ENCODE measurements at regions not wholly inside any gene's neighbourhood (a gene's known extent, or its start where the extent isn't known, plus 50 kb on each side); places are given as distances from the start of the nearest gene placed in this dataset.
"Not testable (repeated sequence)": the region's sequence is repeated elsewhere in the genome, so short reads cannot be mapped to it uniquely, and the experiment has no call there.

GRCh38 chr5:100682625-100683024 lies 147.5 kb downstream of the FAM174A start:
- Histone ChIP-seq H3K9me2 (ENCODE audit: insufficient read depth, low read length) (no peaks in the 10 kb centered on the region), H3K4me2 (ENCODE audit: low read length) (no peak overlapping the region), H3K4me3 (ENCODE audit: low read length) (no peak overlapping the region), H3K27ac (ENCODE audit: low read length) (no peak overlapping the region), H3F3A (ENCODE audit: insufficient read depth, low read length, poor library complexity, severe bottlenecking) (no peaks in the 10 kb centered on the region), H3K79me2 (replicated peaks; ENCODE audit: insufficient read depth, low read length) (no peaks in the 10 kb centered on the region), H3K27me3 (ENCODE audit: insufficient read depth, low read depth, low read length) (no peaks in the 10 kb centered on the region), H3K9me3 (ENCODE audit: low read length) (peaks cover 16% of the 10 kb centered on the region), H3K9ac (ENCODE audit: low read length) (no peak overlapping the region), H3K36me3 (ENCODE audit: insufficient read depth, low read length) (no peaks in the 10 kb centered on the region), H4K20me1 (ENCODE audit: insufficient read depth) (no peaks in the 10 kb centered on the region), H2AFZ (ENCODE audit: low read depth, low read length) (no peak overlapping the region)
- TF ChIP-seq POLR2AphosphoS5 (IDR thresholded peaks at IDR 0.05) (no peak), SMC3 (conservative IDR thresholded peaks at IDR 0.05; ENCODE audit: poor library complexity) (no peak), EZH2 (IDR thresholded peaks at IDR 0.05; ENCODE audit: borderline replicate concordance, insufficient read depth, low read length, poor library complexity, severe bottlenecking) (no peak), REST (IDR thresholded peaks at IDR 0.05; ENCODE audit: borderline replicate concordance) (no peak), RAD21 (conservative IDR thresholded peaks at IDR 0.05) (no peak), MXI1 (conservative IDR thresholded peaks at IDR 0.05; ENCODE audit: poor library complexity, severe bottlenecking) (no peak), EP300 (conservative IDR thresholded peaks at IDR 0.05; ENCODE audit: poor library complexity, severe bottlenecking) (no peak), CTCF (IDR thresholded peaks at IDR 0.05; ENCODE audit: poor library complexity, severe bottlenecking) (no peak), TAF1 (IDR thresholded peaks at IDR 0.05; ENCODE audit: low read depth) (no peak)

- H3F3A ChIP-seq (ENCODE audit: insufficient read depth, low read length, poor library complexity, severe bottlenecking), result no peaks in the 10 kb centered on the region
- H3K9me2 ChIP-seq (ENCODE audit: insufficient read depth, low read length), result no peaks in the 10 kb centered on the region
- no peaks in the 10 kb centered on the region for H3K27me3 ChIP-seq (ENCODE audit: insufficient read depth, low read depth, low read length)
- H4K20me1 ChIP-seq (ENCODE audit: insufficient read depth), result no peaks in the 10 kb centered on the region
- no peak overlapping the region for H2AFZ ChIP-seq (ENCODE audit: low read depth, low read length)
- H3K36me3 ChIP-seq (ENCODE audit: insufficient read depth, low read length), result no peaks in the 10 kb centered on the region
- H3K79me2 ChIP-seq (replicated peaks; ENCODE audit: insufficient read depth, low read length), result no peaks in the 10 kb centered on the region
- H3K4me3 ChIP-seq (ENCODE audit: low read length), result no peak overlapping the region
- no peak overlapping the region for H3K27ac ChIP-seq (ENCODE audit: low read length)
- no peak overlapping the region for H3K9ac ChIP-seq (ENCODE audit: low read length)
- no peak overlapping the region for H3K4me2 ChIP-seq (ENCODE audit: low read length)
- peaks cover 16% of the 10 kb centered on the region for H3K9me3 ChIP-seq (ENCODE audit: low read length)
- TF ChIP-seq REST (IDR thresholded peaks at IDR 0.05; ENCODE audit: borderline replicate concordance), result no peak
- no peak for TF ChIP-seq POLR2AphosphoS5 (IDR thresholded peaks at IDR 0.05)
- no peak for TF ChIP-seq EP300 (conservative IDR thresholded peaks at IDR 0.05; ENCODE audit: poor library complexity, severe bottlenecking)
- no peak for TF ChIP-seq TAF1 (IDR thresholded peaks at IDR 0.05; ENCODE audit: low read depth)
- no peak for TF ChIP-seq RAD21 (conservative IDR thresholded peaks at IDR 0.05)
- TF ChIP-seq MXI1 (conservative IDR thresholded peaks at IDR 0.05; ENCODE audit: poor library complexity, severe bottlenecking), result no peak
Measured at GRCh38 chr5:100683881-100684280, 148.7 kb downstream of the FAM174A start.

- H3K36me3 ChIP-seq (ENCODE audit: insufficient read depth, low read length); H3K79me2 ChIP-seq (replicated peaks; ENCODE audit: insufficient read depth, low read length); H2AFZ ChIP-seq (ENCODE audit: low read depth, low read length); H3F3A ChIP-seq (ENCODE audit: insufficient read depth, low read length, poor library complexity, severe bottlenecking); H3K9me2 ChIP-seq (ENCODE audit: insufficient read depth, low read length); H3K9ac ChIP-seq (ENCODE audit: low read length); H3K27me3 ChIP-seq (ENCODE audit: insufficient read depth, low read depth, low read length); H3K4me2 ChIP-seq (ENCODE audit: low read length); H4K20me1 ChIP-seq (ENCODE audit: insufficient read depth); H3K4me3 ChIP-seq (ENCODE audit: low read length); H3K27ac ChIP-seq (ENCODE audit: low read length): not testable (repeated sequence)
- H3K9me3 ChIP-seq (ENCODE audit: low read length), result peaks cover 16% of the 10 kb centered on the region
Measured at GRCh38 chr5:100685122-100685521, 149.9 kb downstream of the FAM174A start.

GRCh38 chr5:100688834-100689233 lies 153.7 kb downstream of the FAM174A start:
- not testable (repeated sequence) for H3K27ac ChIP-seq (ENCODE audit: low read length); H3K27me3 ChIP-seq (ENCODE audit: insufficient read depth, low read depth, low read length); H3K9me3 ChIP-seq (ENCODE audit: low read length); H3K36me3 ChIP-seq (ENCODE audit: insufficient read depth, low read length); H4K20me1 ChIP-seq (ENCODE audit: insufficient read depth); H3K4me2 ChIP-seq (ENCODE audit: low read length); H2AFZ ChIP-seq (ENCODE audit: low read depth, low read length); H3K79me2 ChIP-seq (replicated peaks; ENCODE audit: insufficient read depth, low read length); H3K4me3 ChIP-seq (ENCODE audit: low read length); H3K9ac ChIP-seq (ENCODE audit: low read length); H3F3A ChIP-seq (ENCODE audit: insufficient read depth, low read length, poor library complexity, severe bottlenecking); H3K9me2 ChIP-seq (ENCODE audit: insufficient read depth, low read length)
